Heart left ventricle (tissue), 16 donors: ENCODE measurements at regions not wholly inside any gene's neighbourhood (a gene's known extent, or its start where the extent isn't known, plus 50 kb on each side); places are given as distances from the start of the nearest gene placed in this dataset.

Experiments used
- ATAC-seq, 4 donors: fragments of 200-7000 bp; cut with Tn5 transposase; one replicate each; pipeline ENCODE4 v1.9.1; 2020 to 2022; ENCODE audit warnings: moderate library complexity in 4 of 4, mild to moderate bottlenecking in 3 of 4, moderate number of reproducible peaks in 1 of 4
- DNase-seq, 5 donors: peaks; one replicate each; pipeline ENCODE4 v3.0.0-alpha.2; 2020
- H3K27ac ChIP-seq, 12 donors: fragments of 200-600 bp; sonication (generic) in 4 of 12; one replicate each; pipeline versions ENCODE4 v1.5.0 to v1.8.0; 2016 to 2022; ENCODE audit warnings: mild to moderate bottlenecking in 2 of 12
- H3K27me3 ChIP-seq, 9 donors: fragments of 200-600 bp; sonication (generic) in 2 of 9; one replicate each; pipeline versions ENCODE4 v1.5.1 to v1.8.0; 2016 to 2022; ENCODE audit warnings: mild to moderate bottlenecking in 3 of 9
- H3K36me3 ChIP-seq, 9 donors: fragments of 200-600 bp; sonication (generic) in 2 of 9; one replicate each; pipeline versions ENCODE4 v1.5.0 to v1.8.0; 2018 to 2022; ENCODE audit warnings: mild to moderate bottlenecking in 2 of 9
- H3K4me1 ChIP-seq, 12 donors: fragments of 200-600 bp; sonication (generic) in 4 of 12; one replicate each; pipeline versions ENCODE4 v1.5.0 to v1.8.0; 2016 to 2022; ENCODE audit warnings: mild to moderate bottlenecking in 3 of 12
- H3K4me3 ChIP-seq, 12 donors: fragments of 200-600 bp; sonication (generic) in 4 of 12; one replicate each; pipeline versions ENCODE4 v1.5.0 to v1.8.0; 2017 to 2022; ENCODE audit warnings: mild to moderate bottlenecking in 9 of 12, moderate library complexity in 4 of 12
- H3K9me3 ChIP-seq, 12 donors: fragments of 200-600 bp; sonication (generic) in 4 of 12; one replicate each; pipeline versions ENCODE4 v1.5.0 to v1.8.0; 2016 to 2022; ENCODE audit warnings: mild to moderate bottlenecking in 1 of 12
- CTCF ChIP-seq, 12 donors: fragments of 200-600 bp; sonication (generic) in 4 of 12; IDR thresholded peaks; one replicate each; pipeline versions ENCODE4 v1.5.0 to v1.8.0; 2018 to 2022; ENCODE audit warnings: antibody characterized with exemption in 12 of 12, mild to moderate bottlenecking in 5 of 12
- POLR2A ChIP-seq, 2 donors: fragments of 450-650 bp; IDR thresholded peaks; one replicate each; pipeline ENCODE4 v1.6.1; 2017; ENCODE audit warnings: antibody characterized with exemption in 2 of 2, mild to moderate bottlenecking in 2 of 2, moderate library complexity in 2 of 2
- WGBS, 4 donors: extraction: QIAGEN DNeasy Blood & Tissue Kit in 2 of 4; methylation state at CpG; one replicate each; pipeline versions ENCODE4 v1.1.5 to v1.1.7; 2013 to 2018; 5-methylcytosine and 5-hydroxymethylcytosine counted together
- intact Hi-C, 10 donors: fragments of 100-400 bp; cut with DNase I; formaldehyde crosslinking; loops; one replicate each; pipeline versions ENCODE4 v1.11.1 to v1.14.2; 2022
- donor health status: ischemic (EF 13 %, LVEDD 7.1; RV severe dilation, severe dysfunction).
- donor health status: healthy with polysubstance abuse.
- donor health status: DM: no; HTN: yes; CAD: no.
- donor health status: DM: no; HTN: no; CAD: no.
- donor health status: ischemic (EF 25% LVEDD 6.9; RV normal size, moderate dysfunction).
- donor health status: ischemic (EF 25% LVEDD 5.7; RV mildly dilated, moderate dysfunction).
- donor health status: healthy.
- donor health status: DM: yes; HTN: yes; CAD: no.
- donor health status: ischemic (EF 35%, LVEDD 5.7; RV mildly dilated, moderate dysfunction).
- donor health status: nonischemic (EF 11% LVEDD 7.7; RV severe dilation, severe dysfunction).
- donor health status: DM: yes; HTN: yes; CAD: no.
- donor health status: PGD.
- donor health status: ischemic (EF 29% LVEDD 5.4; RV normal size, mild dysfunction).
- donor health status: nonischemic (EF 23%, LVEDD 6.1; RV moderate dilation, normal function).

DNA sequence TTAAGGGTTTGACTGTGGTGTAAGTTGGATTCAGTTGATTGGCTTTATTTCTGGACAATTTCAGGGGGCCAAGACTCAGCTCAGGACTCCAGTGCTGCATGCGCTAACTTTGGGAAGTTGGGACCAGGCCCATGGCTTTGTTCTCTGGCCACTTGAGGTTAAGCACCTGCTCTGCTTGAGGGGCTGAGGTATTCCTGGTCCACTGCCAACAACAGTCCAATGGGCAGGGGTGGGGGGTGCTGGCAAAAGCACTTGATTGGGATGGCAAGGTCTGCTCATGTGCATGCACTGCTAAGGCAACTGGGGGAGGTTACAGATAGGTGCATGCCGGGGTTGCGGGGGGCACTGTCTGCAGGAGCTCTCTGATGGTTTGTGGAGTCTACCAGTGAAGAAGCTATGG, 52.6 kb upstream of the ASB17 start:
- no peak for TF ChIP-seq CTCF (IDR thresholded peaks at IDR 0.05)
- no peak for TF ChIP-seq POLR2A (IDR thresholded peaks at IDR 0.05)
- H3K27ac ChIP-seq, result no peak overlapping the region
- DNase-seq (no peak), ATAC-seq (no peak)
- H3K4me3 ChIP-seq, result no peak overlapping the region
- peaks cover 0 to 16% (median 0%) of the 10 kb centered on the region in 9 donors for H3K27me3 ChIP-seq
- peaks cover 0 to 9% (median 0%) of the 10 kb centered on the region in 12 donors for H3K9me3 ChIP-seq
- no peaks in the 10 kb centered on the region for H3K36me3 ChIP-seq
- intact Hi-C loops, result loop anchor here in 1 of 10 donors (10.0 kb wide), 1 partner anchor 1140 kb away; no protein-coding TSS in a partner anchor
- 55 to 61% (median 60%) methylated on average over 3 of the region's 3 CpGs for WGBS, 4 donors
- no peaks in the 10 kb centered on the region for H3K4me1 ChIP-seq

DNA sequence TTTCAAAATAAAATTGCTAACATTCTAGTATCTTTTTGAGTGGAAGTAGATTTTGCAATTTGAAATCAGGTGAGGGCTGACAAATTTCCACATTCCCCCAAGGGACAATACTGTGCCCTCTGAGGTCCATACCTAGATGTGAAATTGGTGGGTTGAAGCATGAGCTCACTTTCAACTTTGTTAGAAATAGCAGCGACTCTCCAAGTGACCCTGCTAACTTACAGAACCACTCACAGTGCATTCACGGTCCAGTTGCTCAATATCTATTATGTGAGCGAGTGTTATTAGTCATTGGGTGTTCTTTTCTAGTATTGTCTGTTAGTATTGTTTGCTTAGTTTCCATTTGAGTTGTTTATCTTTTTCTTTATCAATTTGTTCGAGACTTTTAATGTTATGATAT, 53.6 kb upstream of the ASB17 start:
- Histone ChIP-seq H3K27me3 (peaks cover 0 to 17% (median 0%) of the 10 kb centered on the region in 9 donors), H3K36me3 (no peaks in the 10 kb centered on the region), H3K4me3 (no peak overlapping the region), H3K9me3 (peaks cover 0 to 9% (median 0%) of the 10 kb centered on the region in 12 donors), H3K27ac (no peak overlapping the region), H3K4me1 (no peaks in the 10 kb centered on the region)
- intact Hi-C loops, result loop anchor here in 1 of 10 donors (10.0 kb wide), 1 partner anchor 1139 kb away; no protein-coding TSS in a partner anchor
- DNase-seq (no peak), ATAC-seq (no peak)
- no peak for TF ChIP-seq CTCF (IDR thresholded peaks at IDR 0.05)
- no peak for TF ChIP-seq POLR2A (IDR thresholded peaks at IDR 0.05)
- WGBS, 4 donors, result 73 to 81% (median 77%) methylated on average over 4 of the region's 4 CpGs

DNA sequence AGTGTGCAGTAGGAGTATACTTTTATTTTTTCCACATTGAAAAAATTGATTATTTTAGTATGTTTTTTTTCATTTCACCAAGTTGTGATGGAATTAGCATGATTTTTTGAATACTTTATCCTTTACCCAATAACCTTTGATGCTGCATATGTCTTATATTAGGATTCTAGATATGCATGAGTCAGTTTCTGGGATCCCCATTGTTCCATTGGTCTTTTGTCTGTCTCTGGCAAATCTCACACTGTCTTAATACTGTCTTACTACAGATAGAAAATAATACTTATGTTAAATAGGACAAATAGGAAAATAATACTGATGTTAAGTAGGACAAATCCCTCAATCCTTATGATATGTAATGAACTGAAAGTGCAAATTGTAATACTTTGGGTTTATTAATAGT, 54.3 kb upstream of the ASB17 start:
- intact Hi-C loops, result loop anchor here in 1 of 10 donors (10.0 kb wide), 1 partner anchor 1138 kb away; no protein-coding TSS in a partner anchor
- no peak overlapping the region for H3K27ac ChIP-seq
- H3K9me3 ChIP-seq, result peaks cover 0 to 9% (median 0%) of the 10 kb centered on the region in 12 donors
- H3K4me3 ChIP-seq, result no peak overlapping the region
- no peaks in the 10 kb centered on the region for H3K4me1 ChIP-seq
- peaks cover 0 to 17% (median 0%) of the 10 kb centered on the region in 9 donors for H3K27me3 ChIP-seq
- TF ChIP-seq POLR2A (IDR thresholded peaks at IDR 0.05), result no peak
- no peak for TF ChIP-seq CTCF (IDR thresholded peaks at IDR 0.05)
- H3K36me3 ChIP-seq, result no peaks in the 10 kb centered on the region
- no peak for ATAC-seq
- no peak for DNase-seq

- no peaks in the 10 kb centered on the region for H3K36me3 ChIP-seq
- H3K27ac ChIP-seq, result no peak overlapping the region
- H3K27me3 ChIP-seq, result peaks cover 0 to 17% (median 0%) of the 10 kb centered on the region in 9 donors
- no peak overlapping the region for H3K4me3 ChIP-seq
- peaks cover 0 to 5% (median 0%) of the 10 kb centered on the region in 12 donors for H3K9me3 ChIP-seq
- 66 to 80% (median 73%) methylated on average over 3 of the region's 3 CpGs for WGBS, 4 donors
- no peak for DNase-seq
- TF ChIP-seq POLR2A (IDR thresholded peaks at IDR 0.05), result no peak
- TF ChIP-seq CTCF (IDR thresholded peaks at IDR 0.05), result no peak
- H3K4me1 ChIP-seq, result no peaks in the 10 kb centered on the region
- intact Hi-C loops, result loop anchor here in 1 of 10 donors (10.0 kb wide), 1 partner anchor 1136 kb away; no protein-coding TSS in a partner anchor
- no peak for ATAC-seq
These were observed 56.9 kb upstream of the ASB17 start for GRCh38 chr1:75989121-75989520.
